SJSA1 (cell line): ENCODE measurements at regions not wholly inside any gene's neighbourhood (a gene's known extent, or its start where the extent isn't known, plus 50 kb on each side); places are given as distances from the start of the nearest gene placed in this dataset.
"Not testable (repeated sequence)": the region's sequence is repeated elsewhere in the genome, so short reads cannot be mapped to it uniquely, and the experiment has no call there.

Source experiments
- DNase-seq, 2 experiments: peaks; one replicate each; pipeline ENCODE4 v3.0.0-alpha.2; 2015 to 2020; ENCODE audit warnings: low spot score in 2 of 2, low read depth in 1 of 2
- H3K27ac ChIP-seq: fragments of 250-450 bp; sonication (Bioruptor Pico); 2 replicates; pipeline ENCODE4 v1.5.1; 2020; ENCODE audit warnings: mild to moderate bottlenecking, moderate library complexity
- H3K27me3 ChIP-seq: fragments of 250-450 bp; sonication (Bioruptor Pico); replicated peaks from 2 replicates; pipeline ENCODE4 v1.5.1; 2020; ENCODE audit warnings: mild to moderate bottlenecking, moderate library complexity
- H3K36me3 ChIP-seq: fragments of 250-450 bp; sonication (Bioruptor Pico); 2 replicates; pipeline ENCODE4 v1.5.1; 2020; ENCODE audit warnings: mild to moderate bottlenecking
- H3K4me1 ChIP-seq: fragments of 250-450 bp; sonication (Bioruptor Pico); replicated peaks from 2 replicates; pipeline ENCODE4 v1.6.1; 2021; ENCODE audit warnings: mild to moderate bottlenecking
- H3K4me3 ChIP-seq: fragments of 250-450 bp; sonication (Bioruptor Pico); 2 replicates; pipeline ENCODE4 v1.5.1; 2020; ENCODE audit warnings: mild to moderate bottlenecking
- H3K9me3 ChIP-seq: fragments of 250-450 bp; sonication (Bioruptor Pico); replicated peaks from 2 replicates; pipeline ENCODE4 v1.5.1; 2020; ENCODE audit warnings: mild to moderate bottlenecking

- Histone ChIP-seq H3K4me1 (peaks cover 47% of the 10 kb centered on the region), H3K27me3 (no peaks in the 10 kb centered on the region), H3K9me3 (no peaks in the 10 kb centered on the region), H3K36me3 (no peaks in the 10 kb centered on the region), H3K27ac (peak overlapping the region; percentile 85), H3K4me3 (no peak overlapping the region)
- peak; percentile 67 to 77 for DNase-seq
These were observed 77.4 kb upstream of the SMURF2 start for GRCh38 chr17:64739316-64740058.

GRCh38 chr17:64736804-64737492 lies 74.8 kb upstream of the SMURF2 start:
- H3K4me1 ChIP-seq: peaks cover 64% of the 10 kb centered on the region
- no peaks in the 10 kb centered on the region for H3K9me3 ChIP-seq
- H3K36me3 ChIP-seq: no peaks in the 10 kb centered on the region
- no peak overlapping the region for H3K27ac ChIP-seq
- no peak overlapping the region for H3K4me3 ChIP-seq
- peak; percentile 64 to 65 for DNase-seq
- H3K27me3 ChIP-seq: no peaks in the 10 kb centered on the region

GRCh38 chr17:64732336-64733006 lies 70.4 kb upstream of the SMURF2 start:
- Histone ChIP-seq H3K27me3 (no peaks in the 10 kb centered on the region), H3K36me3 (no peaks in the 10 kb centered on the region), H3K27ac (peak overlapping the region; percentile 51), H3K4me1 (peaks cover 72% of the 10 kb centered on the region), H3K9me3 (no peaks in the 10 kb centered on the region), H3K4me3 (no peak overlapping the region)
- peak; percentile 86 to 91 for DNase-seq

- peak in 1 of 2 experiments; percentile 65 for DNase-seq
- H3K36me3 ChIP-seq, H3K4me3 ChIP-seq, H3K9me3 ChIP-seq, H3K27me3 ChIP-seq: not testable (repeated sequence)
- peaks cover 73% of the 10 kb centered on the region for H3K4me1 ChIP-seq
- peak overlapping the region; percentile 38 for H3K27ac ChIP-seq
These were observed 67.9 kb upstream of the SMURF2 start for GRCh38 chr17:64730023-64730422.

GRCh38 chr17:64729201-64729600 lies 67.1 kb upstream of the SMURF2 start:
- Histone ChIP-seq H3K4me3 (no peak overlapping the region), H3K9me3 (no peaks in the 10 kb centered on the region), H3K4me1 (peaks cover 76% of the 10 kb centered on the region), H3K27ac (peak overlapping the region; percentile 38), H3K27me3 (no peaks in the 10 kb centered on the region), H3K36me3 (no peaks in the 10 kb centered on the region)
- DNase-seq: no peak

- H3K36me3 ChIP-seq: no peaks in the 10 kb centered on the region
- H3K4me3 ChIP-seq: no peak overlapping the region
- no peaks in the 10 kb centered on the region for H3K9me3 ChIP-seq
- DNase-seq: peak; percentile 79 to 83
- peak overlapping the region; percentile 68 for H3K27ac ChIP-seq
- peaks cover 70% of the 10 kb centered on the region for H3K4me1 ChIP-seq
- no peaks in the 10 kb centered on the region for H3K27me3 ChIP-seq
These were observed 66.1 kb upstream of the SMURF2 start for GRCh38 chr17:64728041-64728695.

- not testable (repeated sequence) for DNase-seq
These were observed 63.9 kb upstream of the SMURF2 start for GRCh38 chr17:64726025-64726424.

GRCh38 chr17:64724246-64724645 lies 62.1 kb upstream of the SMURF2 start:
- DNase-seq: peak in 1 of 2 experiments; percentile 64

More at GRCh38 chr17:64726025-64726424, 63.9 kb upstream of the SMURF2 start:
- not testable (repeated sequence) for H3K27me3 ChIP-seq, H3K9me3 ChIP-seq, H3K36me3 ChIP-seq, H3K4me3 ChIP-seq, H3K27ac ChIP-seq
- peaks cover 49% of the 10 kb centered on the region for H3K4me1 ChIP-seq

GRCh38 chr17:64723781-64724180 lies 61.7 kb upstream of the SMURF2 start:
- Histone ChIP-seq H3K4me1 (peaks cover 31% of the 10 kb centered on the region), H3K36me3 (no peaks in the 10 kb centered on the region), H3K4me3 (no peak overlapping the region), H3K27ac (0 out of 2 replicates have a peak overlapping the region, but pooled peaks have one; percentile 17), H3K27me3 (no peaks in the 10 kb centered on the region), H3K9me3 (no peaks in the 10 kb centered on the region)
- no peak for DNase-seq

More at GRCh38 chr17:64724246-64724645, 62.1 kb upstream of the SMURF2 start:
- not testable (repeated sequence) for H3K27me3 ChIP-seq, H3K36me3 ChIP-seq, H3K9me3 ChIP-seq, H3K4me3 ChIP-seq
- peak overlapping the region; percentile 17 for H3K27ac ChIP-seq
- peaks cover 36% of the 10 kb centered on the region for H3K4me1 ChIP-seq

- H3K27ac ChIP-seq, H3K9me3 ChIP-seq, H3K4me3 ChIP-seq, DNase-seq, H3K27me3 ChIP-seq, H3K4me1 ChIP-seq, H3K36me3 ChIP-seq: not testable (repeated sequence)
These were observed 59.4 kb upstream of the SMURF2 start for GRCh38 chr17:64721556-64721955.

- not testable (repeated sequence) for H3K36me3 ChIP-seq, H3K9me3 ChIP-seq, H3K4me3 ChIP-seq, DNase-seq, H3K27ac ChIP-seq, H3K27me3 ChIP-seq, H3K4me1 ChIP-seq
These were observed 58.1 kb upstream of the SMURF2 start for GRCh38 chr17:64720253-64720652.

GRCh38 chr17:64719517-64719916 lies 57.4 kb upstream of the SMURF2 start:
- H3K36me3 ChIP-seq, H3K4me1 ChIP-seq, H3K9me3 ChIP-seq, H3K4me3 ChIP-seq, DNase-seq, H3K27ac ChIP-seq, H3K27me3 ChIP-seq: not testable (repeated sequence)

GRCh38 chr17:64718816-64719215 lies 56.7 kb upstream of the SMURF2 start:
- H3K27ac ChIP-seq, H3K4me1 ChIP-seq, DNase-seq, H3K36me3 ChIP-seq, H3K9me3 ChIP-seq, H3K4me3 ChIP-seq, H3K27me3 ChIP-seq: not testable (repeated sequence)
